ENCODE measurements at regions not wholly inside any gene's neighbourhood (a gene's known extent, or its start where the extent isn't known, plus 50 kb on each side); places are given as distances from the start of the nearest gene placed in this dataset.

DNA sequence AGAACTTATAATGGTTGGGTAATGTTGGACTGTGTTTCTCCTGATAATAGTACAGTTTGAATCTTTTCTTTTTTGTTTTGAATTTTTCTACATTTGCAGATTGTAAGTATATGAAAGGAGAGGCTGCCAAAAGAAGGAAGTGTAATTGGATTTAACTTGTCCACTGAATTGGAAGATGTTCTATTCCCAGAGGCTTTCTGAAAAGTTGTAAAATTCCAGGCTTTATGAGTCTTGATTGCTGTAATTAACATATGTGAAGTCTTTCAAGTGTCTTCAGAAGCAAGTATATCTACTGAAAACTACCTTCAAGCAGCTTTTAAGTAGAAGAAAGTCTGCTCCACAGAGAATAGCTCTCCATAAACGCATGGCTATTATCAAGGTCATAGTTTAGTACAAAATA is 2456.4 kb downstream of the PCDH7 start:
- Histone ChIP-seq H3K36me3 (ENCODE audit: control insufficient read depth in 2 of 4, insufficient read depth in 4 of 4, low read length in 3 of 4) (no peaks in the 10 kb centered on the region), H2BK15ac (ENCODE audit: low read length) (no peak overlapping the region), H3K14ac (ENCODE audit: insufficient read length) (no peak overlapping the region), H4K8ac (ENCODE audit: extremely low read depth, insufficient read depth, low read length) (no peak overlapping the region), H3K9ac (replicated peaks in 1 of 4; ENCODE audit: extremely low read depth in 1 of 4, low read depth in 3 of 4, low read length in 3 of 4) (no peak overlapping the region), H3K4me1 (replicated peaks in 1 of 4; ENCODE audit: control insufficient read depth in 3 of 4, insufficient read depth in 4 of 4, low read length in 3 of 4) (no peaks in the 10 kb centered on the region), H3K4ac (replicated peaks; ENCODE audit: insufficient read length, low read depth, low read length) (no peak overlapping the region), H4K20me1 (replicated peaks in 1 of 2; ENCODE audit: control insufficient read depth in 1 of 2, insufficient read depth in 2 of 2, low read length in 2 of 2) (no peaks in the 10 kb centered on the region), H3K9me3 (ENCODE audit: insufficient read depth in 2 of 2, low read depth in 1 of 2, low read length in 1 of 2) (no peaks in the 10 kb centered on the region), H2AK5ac (ENCODE audit: low read depth, low read length) (no peak overlapping the region), H3K23ac (ENCODE audit: insufficient read length) (no peak overlapping the region), H4K91ac (replicated peaks; ENCODE audit: insufficient read length, low read length) (no peak overlapping the region), H3K79me2 (ENCODE audit: control insufficient read depth in 1 of 2, insufficient read depth in 2 of 2, low read length in 2 of 2) (no peaks in the 10 kb centered on the region), H4K5ac (ENCODE audit: insufficient read length, low read depth, low read length) (no peak overlapping the region), H3K18ac (ENCODE audit: extremely low read depth, low read length) (no peak overlapping the region), H3K23me2 (ENCODE audit: low read depth, low read length) (no peaks in the 10 kb centered on the region; the same call in 1 of the 2 replicates), H3K56ac (replicated peaks; ENCODE audit: insufficient read length, low read depth, low read length) (no peak overlapping the region), H2BK120ac (replicated peaks; ENCODE audit: low read depth, low read length) (no peak overlapping the region), H3K79me1 (ENCODE audit: low read depth, low read length) (no peaks in the 10 kb centered on the region), H3K4me3 (ENCODE audit: extremely low read depth in 1 of 4, insufficient read depth in 2 of 4, low read depth in 3 of 4, low read length in 4 of 4) (no peak overlapping the region), H3K27me3 (replicated peaks in 1 of 4; ENCODE audit: control insufficient read depth in 3 of 4, extremely low read depth in 1 of 4, insufficient read depth in 3 of 4, low read length in 3 of 4) (no peaks in the 10 kb centered on the region), H3K27ac (ENCODE audit: low read depth, low read length) (no peak overlapping the region), H2BK20ac (ENCODE audit: low read length) (no peak overlapping the region), H2BK5ac (ENCODE audit: low read depth, low read length) (no peak overlapping the region), H2AFZ (ENCODE audit: low read length) (peak overlapping the region; percentile 64; the same call in 1 of the 2 replicates), H2BK12ac (ENCODE audit: low read depth, low read length) (no peak overlapping the region), H3K4me2 (ENCODE audit: insufficient read depth in 1 of 2, low read depth in 2 of 2, low read length in 2 of 2) (no peak overlapping the region)
- CTCF ChIA-PET (ENCODE audit: partially characterized antibody): no interaction called here
- DNase-seq (ENCODE audit: low read depth in 1 of 2, low spot score in 2 of 2): no peak
- no peak for FAIRE-seq
- POLR2A ChIA-PET (ENCODE audit: partially characterized antibody): no interaction called here
- WGBS, 2 experiments (ENCODE audit: extremely low coverage in 1 of 2, insufficient coverage in 1 of 2, insufficient read length in 1 of 2, insufficient replicate concordance in 2 of 2, low coverage in 1 of 2, low lambda C conversion rate in 2 of 2, missing lambda C conversion rate in 1 of 2): 96% methylated on average over 1 of the region's 1 CpG; no CpG with 5 or more reads in 1 of the 2 experiments
- no peak for TF ChIP-seq POLR2A (IDR thresholded peaks at IDR 0.05; ENCODE audit: control extremely low read depth in 1 of 2, low read depth in 2 of 2, low read length in 2 of 2)
- TF ChIP-seq, protein P1, sequence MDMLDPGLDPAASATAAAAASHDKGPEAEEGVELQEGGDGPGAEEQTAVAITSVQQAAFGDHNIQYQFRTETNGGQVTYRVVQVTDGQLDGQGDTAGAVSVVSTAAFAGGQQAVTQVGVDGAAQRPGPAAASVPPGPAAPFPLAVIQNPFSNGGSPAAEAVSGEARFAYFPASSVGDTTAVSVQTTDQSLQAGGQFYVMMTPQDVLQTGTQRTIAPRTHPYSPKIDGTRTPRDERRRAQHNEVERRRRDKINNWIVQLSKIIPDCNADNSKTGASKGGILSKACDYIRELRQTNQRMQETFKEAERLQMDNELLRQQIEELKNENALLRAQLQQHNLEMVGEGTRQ (IDR thresholded peaks at IDR 0.05; ENCODE audit: low read length): no peak
- no peak for TF ChIP-seq SIX5 (IDR thresholded peaks at IDR 0.05; ENCODE audit: low read depth, low read length)
- no peak for TF ChIP-seq CHD1 (IDR thresholded peaks at IDR 0.05; ENCODE audit: low read depth, low read length)
- TF ChIP-seq, protein P2, sequence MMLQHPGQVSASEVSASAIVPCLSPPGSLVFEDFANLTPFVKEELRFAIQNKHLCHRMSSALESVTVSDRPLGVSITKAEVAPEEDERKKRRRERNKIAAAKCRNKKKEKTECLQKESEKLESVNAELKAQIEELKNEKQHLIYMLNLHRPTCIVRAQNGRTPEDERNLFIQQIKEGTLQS (IDR thresholded peaks at IDR 0.05; ENCODE audit: insufficient read depth, low read depth, low read length): no peak
- no peak for TF ChIP-seq JUN (IDR thresholded peaks at IDR 0.05; ENCODE audit: low read depth, low read length)
- TF ChIP-seq GTF2F1 (IDR thresholded peaks at IDR 0.05; ENCODE audit: borderline replicate concordance, low read depth, low read length): no peak
- no peak for TF ChIP-seq RXRA (IDR thresholded peaks at IDR 0.05; ENCODE audit: insufficient read depth, low read depth, low read length)
- TF ChIP-seq NANOG (IDR thresholded peaks at IDR 0.05; ENCODE audit: insufficient read depth, low read depth, low read length, poor library complexity, severe bottlenecking): no peak
- no peak for TF ChIP-seq TBP (IDR thresholded peaks at IDR 0.05; ENCODE audit: low read depth, low read length)
- TF ChIP-seq CHD2 (IDR thresholded peaks at IDR 0.05; ENCODE audit: low read length): no peak
- TF ChIP-seq SAP30 (IDR thresholded peaks at IDR 0.05; ENCODE audit: insufficient read depth, insufficient replicate concordance, low read length): no peak
- no peak for TF ChIP-seq KDM1A (IDR thresholded peaks at IDR 0.05; ENCODE audit: borderline replicate concordance, low read length)
- TF ChIP-seq TAF7 (optimal IDR thresholded peaks at IDR 0.05; ENCODE audit: borderline replicate concordance, low read depth, low read length): no peak
